ENCODE measurements at regions not wholly inside any gene's neighbourhood (a gene's known extent, or its start where the extent isn't known, plus 50 kb on each side); places are given as distances from the start of the nearest gene placed in this dataset.
"Not testable (repeated sequence)": the region's sequence is repeated elsewhere in the genome, so short reads cannot be mapped to it uniquely, and the experiment has no call there.

DNA sequence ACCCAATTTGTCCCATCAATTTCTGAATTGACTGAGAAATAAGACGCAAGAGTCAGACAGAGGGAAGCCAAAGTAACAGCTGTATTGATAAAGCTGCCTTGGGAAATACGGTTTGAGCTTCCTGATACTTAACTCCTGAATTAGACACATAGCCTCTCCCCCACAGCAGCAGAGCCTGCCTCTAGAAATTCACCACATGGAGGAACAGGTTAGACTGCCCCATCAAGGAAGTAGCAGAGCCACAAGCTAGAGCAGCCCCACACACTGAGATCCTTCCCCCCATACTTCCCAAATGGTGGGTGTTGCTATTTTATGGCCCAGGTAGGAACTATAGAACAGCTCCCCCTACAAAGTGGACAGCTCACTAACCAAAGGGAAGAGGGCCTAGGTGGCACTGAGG, 220.0 kb downstream of the SMAD2 start:
- H3K79me2 ChIP-seq (ENCODE audit: low read length) = no peaks in the 10 kb centered on the region
- H3K9ac ChIP-seq (ENCODE audit: low read length) = no peak overlapping the region
- no peaks in the 10 kb centered on the region for H3K4me1 ChIP-seq (ENCODE audit: low read length)
- H3K36me3 ChIP-seq (ENCODE audit: insufficient read depth, low read length) = no peaks in the 10 kb centered on the region
- no peak overlapping the region for H3K27ac ChIP-seq (ENCODE audit: low read length)
- DNase-seq = no peak
- no peaks in the 10 kb centered on the region for H3K9me2 ChIP-seq (replicated peaks; ENCODE audit: insufficient read depth, low read length)
- no peaks in the 10 kb centered on the region for H3K27me3 ChIP-seq (ENCODE audit: low read length)
- no peaks in the 10 kb centered on the region for H3K9me3 ChIP-seq (ENCODE audit: low read length)
- no peak overlapping the region for H3K4me2 ChIP-seq (ENCODE audit: low read depth, low read length, poor library complexity, severe bottlenecking)
- no peaks in the 10 kb centered on the region for H4K20me1 ChIP-seq (ENCODE audit: insufficient read depth, low read depth, low read length)
- H2AFZ ChIP-seq (ENCODE audit: low read length) = no peak overlapping the region
- no peak overlapping the region for H3K4me3 ChIP-seq (ENCODE audit: low read length)

GRCh38 chr18:47709556-47709955, 220.9 kb downstream of the SMAD2 start:
- Histone ChIP-seq H3K79me2 (ENCODE audit: low read length) (no peaks in the 10 kb centered on the region), H3K36me3 (ENCODE audit: insufficient read depth, low read length) (no peaks in the 10 kb centered on the region), H4K20me1 (ENCODE audit: insufficient read depth, low read depth, low read length) (no peaks in the 10 kb centered on the region), H3K4me1 (ENCODE audit: low read length) (no peaks in the 10 kb centered on the region), H3K9me3 (ENCODE audit: low read length) (no peaks in the 10 kb centered on the region), H3K9me2 (replicated peaks; ENCODE audit: insufficient read depth, low read length) (no peaks in the 10 kb centered on the region), H3K9ac (ENCODE audit: low read length) (no peak overlapping the region), H3K27ac (ENCODE audit: low read length) (no peak overlapping the region), H3K27me3 (ENCODE audit: low read length) (no peaks in the 10 kb centered on the region), H3K4me3 (ENCODE audit: low read length) (no peak overlapping the region), H2AFZ (ENCODE audit: low read length) (no peak overlapping the region), H3K4me2 (ENCODE audit: low read depth, low read length, poor library complexity, severe bottlenecking) (no peak overlapping the region)
- DNase-seq = no peak

DNA sequence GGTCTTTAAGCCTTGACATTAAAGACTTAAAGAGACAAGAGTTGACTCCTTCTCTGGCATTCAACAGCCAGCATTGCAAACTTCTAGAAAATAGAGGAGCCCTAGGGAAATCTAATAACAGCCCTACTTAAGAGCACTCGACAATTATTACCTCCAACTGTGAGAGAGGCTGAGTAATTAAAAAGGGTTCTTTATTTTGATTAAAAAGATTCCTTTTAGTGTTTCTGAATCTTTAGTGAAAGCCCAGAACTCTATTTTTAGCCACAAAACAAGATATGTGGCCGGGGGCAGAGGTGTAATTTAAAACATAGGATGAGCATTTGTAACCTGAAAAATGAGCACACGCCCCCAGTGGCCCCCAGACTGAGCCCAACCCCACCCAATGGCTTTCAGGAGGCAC, 222.3 kb downstream of the SMAD2 start:
- no peaks in the 10 kb centered on the region for H4K20me1 ChIP-seq (ENCODE audit: insufficient read depth, low read depth, low read length)
- H3K36me3 ChIP-seq (ENCODE audit: insufficient read depth, low read length) = no peaks in the 10 kb centered on the region
- no peak overlapping the region for H3K4me2 ChIP-seq (ENCODE audit: low read depth, low read length, poor library complexity, severe bottlenecking)
- H3K4me3 ChIP-seq (ENCODE audit: low read length) = no peak overlapping the region
- H3K27ac ChIP-seq (ENCODE audit: low read length) = no peak overlapping the region
- H3K9me3 ChIP-seq (ENCODE audit: low read length) = no peaks in the 10 kb centered on the region
- no peaks in the 10 kb centered on the region for H3K27me3 ChIP-seq (ENCODE audit: low read length)
- H3K79me2 ChIP-seq (ENCODE audit: low read length) = no peaks in the 10 kb centered on the region
- H2AFZ ChIP-seq (ENCODE audit: low read length) = no peak overlapping the region
- no peak for DNase-seq
- no peaks in the 10 kb centered on the region for H3K4me1 ChIP-seq (ENCODE audit: low read length)
- H3K9ac ChIP-seq (ENCODE audit: low read length) = no peak overlapping the region
- no peaks in the 10 kb centered on the region for H3K9me2 ChIP-seq (replicated peaks; ENCODE audit: insufficient read depth, low read length)

- no peak overlapping the region for H2AFZ ChIP-seq (ENCODE audit: low read length)
- H3K9me3 ChIP-seq (ENCODE audit: low read length) = no peaks in the 10 kb centered on the region
- no peak overlapping the region for H3K4me3 ChIP-seq (ENCODE audit: low read length)
- H3K9ac ChIP-seq (ENCODE audit: low read length) = no peak overlapping the region
- no peak for DNase-seq
- H3K4me1 ChIP-seq (ENCODE audit: low read length) = no peaks in the 10 kb centered on the region
- H4K20me1 ChIP-seq (ENCODE audit: insufficient read depth, low read depth, low read length) = no peaks in the 10 kb centered on the region
- H3K27me3 ChIP-seq (ENCODE audit: low read length) = no peaks in the 10 kb centered on the region
- H3K4me2 ChIP-seq (ENCODE audit: low read depth, low read length, poor library complexity, severe bottlenecking) = no peak overlapping the region
- H3K27ac ChIP-seq (ENCODE audit: low read length) = no peak overlapping the region
- H3K79me2 ChIP-seq (ENCODE audit: low read length) = no peaks in the 10 kb centered on the region
- H3K9me2 ChIP-seq (replicated peaks; ENCODE audit: insufficient read depth, low read length) = no peaks in the 10 kb centered on the region
- H3K36me3 ChIP-seq (ENCODE audit: insufficient read depth, low read length) = no peaks in the 10 kb centered on the region
These were observed 229.3 kb downstream of the SMAD2 start for GRCh38 chr18:47701134-47701533.

GRCh38 chr18:47696870-47697269, 233.6 kb downstream of the SMAD2 start:
- no peak for DNase-seq
- no peaks in the 10 kb centered on the region for H3K9me3 ChIP-seq (ENCODE audit: low read length)
- H3K36me3 ChIP-seq (ENCODE audit: insufficient read depth, low read length) = no peaks in the 10 kb centered on the region
- no peaks in the 10 kb centered on the region for H3K79me2 ChIP-seq (ENCODE audit: low read length)
- no peak overlapping the region for H3K9ac ChIP-seq (ENCODE audit: low read length)
- H3K27ac ChIP-seq (ENCODE audit: low read length) = no peak overlapping the region
- H3K4me2 ChIP-seq (ENCODE audit: low read depth, low read length, poor library complexity, severe bottlenecking) = no peak overlapping the region
- no peaks in the 10 kb centered on the region for H3K9me2 ChIP-seq (replicated peaks; ENCODE audit: insufficient read depth, low read length)
- H4K20me1 ChIP-seq (ENCODE audit: insufficient read depth, low read depth, low read length) = no peaks in the 10 kb centered on the region
- no peak overlapping the region for H2AFZ ChIP-seq (ENCODE audit: low read length)
- no peak overlapping the region for H3K4me3 ChIP-seq (ENCODE audit: low read length)
- H3K4me1 ChIP-seq (ENCODE audit: low read length) = no peaks in the 10 kb centered on the region
- no peaks in the 10 kb centered on the region for H3K27me3 ChIP-seq (ENCODE audit: low read length)

DNA sequence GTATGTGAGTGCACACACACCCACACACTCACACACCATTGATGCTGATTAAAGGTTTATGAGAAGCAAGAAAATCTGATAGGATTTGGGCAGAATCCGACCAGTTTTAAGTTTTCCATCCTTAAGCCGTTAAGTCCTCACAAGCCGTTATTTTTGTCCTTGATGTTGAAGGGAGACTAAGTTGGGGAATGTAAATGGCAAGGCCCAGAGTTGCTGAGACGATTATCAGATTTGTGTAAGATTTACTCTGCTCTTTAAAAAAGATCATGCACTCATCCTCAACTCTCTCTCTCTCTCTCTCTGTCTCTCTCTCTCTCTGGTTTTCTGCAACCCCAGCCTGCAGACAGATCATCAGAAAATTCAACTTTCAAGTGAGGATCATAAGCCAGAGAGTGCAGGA, 238.8 kb downstream of the SMAD2 start:
- Histone ChIP-seq H3K36me3 (ENCODE audit: insufficient read depth, low read length) (no peaks in the 10 kb centered on the region), H3K27me3 (ENCODE audit: low read length) (no peaks in the 10 kb centered on the region), H3K9me2 (replicated peaks; ENCODE audit: insufficient read depth, low read length) (no peaks in the 10 kb centered on the region), H3K27ac (ENCODE audit: low read length) (no peak overlapping the region), H3K9ac (ENCODE audit: low read length) (no peak overlapping the region), H3K4me3 (ENCODE audit: low read length) (no peak overlapping the region), H2AFZ (ENCODE audit: low read length) (no peak overlapping the region), H4K20me1 (ENCODE audit: insufficient read depth, low read depth, low read length) (no peaks in the 10 kb centered on the region), H3K79me2 (ENCODE audit: low read length) (no peaks in the 10 kb centered on the region), H3K4me1 (ENCODE audit: low read length) (no peaks in the 10 kb centered on the region), H3K4me2 (ENCODE audit: low read depth, low read length, poor library complexity, severe bottlenecking) (no peak overlapping the region), H3K9me3 (ENCODE audit: low read length) (no peaks in the 10 kb centered on the region)
- no peak for DNase-seq

GRCh38 chr18:47690778-47691177, 239.7 kb downstream of the SMAD2 start:
- not testable (repeated sequence) for H3K36me3 ChIP-seq (ENCODE audit: insufficient read depth, low read length); H3K4me3 ChIP-seq (ENCODE audit: low read length); H3K27ac ChIP-seq (ENCODE audit: low read length); H4K20me1 ChIP-seq (ENCODE audit: insufficient read depth, low read depth, low read length); H3K79me2 ChIP-seq (ENCODE audit: low read length); H3K4me2 ChIP-seq (ENCODE audit: low read depth, low read length, poor library complexity, severe bottlenecking); H3K9me2 ChIP-seq (replicated peaks; ENCODE audit: insufficient read depth, low read length); DNase-seq; H2AFZ ChIP-seq (ENCODE audit: low read length); H3K27me3 ChIP-seq (ENCODE audit: low read length); H3K9ac ChIP-seq (ENCODE audit: low read length); H3K9me3 ChIP-seq (ENCODE audit: low read length); H3K4me1 ChIP-seq (ENCODE audit: low read length)

- no peak overlapping the region for H3K9ac ChIP-seq (ENCODE audit: low read length)
- no peak for DNase-seq
- H4K20me1 ChIP-seq (ENCODE audit: insufficient read depth, low read depth, low read length) = no peaks in the 10 kb centered on the region
- H3K4me1 ChIP-seq (ENCODE audit: low read length) = no peaks in the 10 kb centered on the region
- H3K79me2 ChIP-seq (ENCODE audit: low read length) = no peaks in the 10 kb centered on the region
- no peak overlapping the region for H2AFZ ChIP-seq (ENCODE audit: low read length)
- no peaks in the 10 kb centered on the region for H3K9me3 ChIP-seq (ENCODE audit: low read length)
- no peak overlapping the region for H3K27ac ChIP-seq (ENCODE audit: low read length)
- no peaks in the 10 kb centered on the region for H3K9me2 ChIP-seq (replicated peaks; ENCODE audit: insufficient read depth, low read length)
- no peak overlapping the region for H3K4me3 ChIP-seq (ENCODE audit: low read length)
- H3K36me3 ChIP-seq (ENCODE audit: insufficient read depth, low read length) = no peaks in the 10 kb centered on the region
- no peaks in the 10 kb centered on the region for H3K27me3 ChIP-seq (ENCODE audit: low read length)
- H3K4me2 ChIP-seq (ENCODE audit: low read depth, low read length, poor library complexity, severe bottlenecking) = no peak overlapping the region
These were observed 241.1 kb downstream of the SMAD2 start for GRCh38 chr18:47689371-47689770.

- no peaks in the 10 kb centered on the region for H4K20me1 ChIP-seq (ENCODE audit: insufficient read depth, low read depth, low read length)
- H3K9me3 ChIP-seq (ENCODE audit: low read length) = no peaks in the 10 kb centered on the region
- no peak overlapping the region for H3K4me2 ChIP-seq (ENCODE audit: low read depth, low read length, poor library complexity, severe bottlenecking)
- H3K79me2 ChIP-seq (ENCODE audit: low read length) = no peaks in the 10 kb centered on the region
- no peaks in the 10 kb centered on the region for H3K27me3 ChIP-seq (ENCODE audit: low read length)
- no peak for DNase-seq
- no peak overlapping the region for H3K27ac ChIP-seq (ENCODE audit: low read length)
- no peak overlapping the region for H3K4me3 ChIP-seq (ENCODE audit: low read length)
- H3K36me3 ChIP-seq (ENCODE audit: insufficient read depth, low read length) = no peaks in the 10 kb centered on the region
- H3K9me2 ChIP-seq (replicated peaks; ENCODE audit: insufficient read depth, low read length) = no peaks in the 10 kb centered on the region
- no peaks in the 10 kb centered on the region; the same call in 1 of the 2 replicates for H3K4me1 ChIP-seq (ENCODE audit: low read length)
- H2AFZ ChIP-seq (ENCODE audit: low read length) = no peak overlapping the region
- H3K9ac ChIP-seq (ENCODE audit: low read length) = no peak overlapping the region
These were observed 243.7 kb downstream of the SMAD2 start for GRCh38 chr18:47686806-47687205.
